HCT116 (cell line): ENCODE measurements at regions not wholly inside any gene's neighbourhood (a gene's known extent, or its start where the extent isn't known, plus 50 kb on each side); places are given as distances from the start of the nearest gene placed in this dataset.

Experiments
- ATAC-seq: fragments of 200-7000 bp; cut with Tn5 transposase; 2 replicates; pipeline ENCODE4 v1.9.1; 2020; ENCODE audit warnings: mild to moderate bottlenecking, moderate library complexity
- BruUV-seq: library from RNA; stranded (reverse); fragments of 400-500 nt; replicated peaks from 2 replicates; lab custom pipeline; 2021; lab: Mats Ljungman, UMichigan
- CTCF ChIA-PET: fragments of 300-600 bp; sonication (Branson Sonifier 250); formaldehyde crosslinking; loops from one replicate; lab custom pipeline; 2021; ENCODE audit warnings: antibody characterized with exemption; lab: Charles Lee
- POLR2A ChIA-PET: fragments of 300-600, 350-600 bp; sonication (Branson Sonifier 250); formaldehyde crosslinking; loops from one replicate; lab custom pipeline; 2021; ENCODE audit warnings: antibody characterized with exemption; lab: Charles Lee
- RAD21 ChIA-PET, 2 experiments: fragments of 300-600 bp; sonication (Branson Sonifier 250); formaldehyde crosslinking; loops; one replicate each; lab custom pipeline; 2023; ENCODE audit warnings: low total read pairs in 2 of 2; ENCODE audit not compliant: uncharacterized antibody in 2 of 2, unreplicated experiment in 2 of 2, low non-redundant PET in 1 of 2; lab: Charles Lee
- DNase-seq: peaks from one replicate; pipeline ENCODE4 v3.0.0-alpha.2; 2010; ENCODE audit warnings: low read depth, low spot score
- H2AFZ ChIP-seq: fragments of 200-600 bp; shearing (Covaris generic), sonication (generic); 2 replicates; pipeline ENCODE4 v1.6.1; 2017; ENCODE audit warnings: low read depth, mixed run types, mixed read lengths, antibody characterized with exemption, low read length; ENCODE audit not compliant: poor library complexity, severe bottlenecking
- H3K27ac ChIP-seq: 2 replicates; pipeline ENCODE4 v1.5.1; 2012; ENCODE audit warnings: low read depth, low read length
- H3K27me3 ChIP-seq: fragments of 200-600 bp; sonication (generic); 2 replicates; pipeline ENCODE4 v1.6.1; 2016; ENCODE audit warnings: mixed run types, low read length, mixed read lengths; ENCODE audit not compliant: insufficient read depth
- H3K36me3 ChIP-seq, 2 experiments: fragments of 200-500 bp in 1 of 2; fragments of 200-600 bp in 1 of 2; sonication (Bioruptor generic) in 1 of 2; sonication (generic) in 1 of 2; 2 replicates each; pipeline versions ENCODE4 v1.5.1 to v1.6.1; 2014 to 2016; ENCODE audit warnings: low read length in 2 of 2, inconsistent platforms in 1 of 2, mixed read lengths in 1 of 2, mixed run types in 1 of 2; ENCODE audit not compliant: insufficient read depth in 2 of 2, control insufficient read depth in 1 of 2
- H3K4me1 ChIP-seq, 2 experiments: fragments of 200-600 bp in 1 of 2; sonication (generic) in 1 of 2; 2 replicates each; pipeline versions ENCODE4 v1.5.1 to v1.6.1; 2012 to 2017; ENCODE audit warnings: low read length in 2 of 2, inconsistent platforms in 1 of 2, mild to moderate bottlenecking in 1 of 2, mixed read lengths in 1 of 2, mixed run types in 1 of 2, moderate library complexity in 1 of 2; ENCODE audit not compliant: insufficient read depth in 2 of 2, control insufficient read depth in 1 of 2
- H3K4me2 ChIP-seq: fragments of 200-600 bp; sonication (generic); 2 replicates; pipeline ENCODE4 v1.6.1; 2017; ENCODE audit warnings: mixed run types, low read length, mixed read lengths
- H3K4me3 ChIP-seq, 2 experiments: fragments of 200-600 bp in 1 of 2; sonication (generic) in 1 of 2; replicated peaks in 1 of 2; 2 replicates each; pipeline ENCODE4 v1.5.1; 2011 to 2016; ENCODE audit warnings: low read length in 2 of 2, control low read depth in 1 of 2, low read depth in 1 of 2, mild to moderate bottlenecking in 1 of 2, mixed read lengths in 1 of 2, mixed run types in 1 of 2
- H3K79me2 ChIP-seq: fragments of 200-600 bp; sonication (generic); 2 replicates; pipeline ENCODE4 v1.6.1; 2017; ENCODE audit warnings: mild to moderate bottlenecking, mixed run types, low read length, moderate library complexity, mixed read lengths; ENCODE audit not compliant: insufficient read depth
- H3K9ac ChIP-seq: fragments of 200-600 bp; sonication (generic); 2 replicates; pipeline ENCODE4 v1.6.1; 2016; ENCODE audit warnings: low read length, mixed read lengths
- H3K9me2 ChIP-seq: fragments of 200-600 bp; sonication (generic), shearing (Covaris generic); 2 replicates; pipeline ENCODE4 v1.6.1; 2017; ENCODE audit warnings: mixed run types, mild to moderate bottlenecking, moderate library complexity; ENCODE audit not compliant: insufficient read depth
- H3K9me3 ChIP-seq, 2 experiments: fragments of 200-500 bp in 1 of 2; fragments of 200-600 bp in 1 of 2; sonication (Bioruptor generic) in 1 of 2; sonication (generic) in 1 of 2; 2 replicates each; pipeline ENCODE4 v1.6.1; 2014 to 2017; ENCODE audit warnings: low read length in 2 of 2, mixed read lengths in 2 of 2, inconsistent platforms in 1 of 2, low read depth in 1 of 2, mild to moderate bottlenecking in 1 of 2, mixed run types in 1 of 2, moderate library complexity in 1 of 2; ENCODE audit not compliant: control insufficient read depth in 1 of 2, insufficient read depth in 1 of 2
- H4K20me1 ChIP-seq: fragments of 200-600 bp; sonication (generic), shearing (Covaris generic); 2 replicates; pipeline ENCODE4 v1.6.1; 2017; ENCODE audit warnings: mixed run types, mild to moderate bottlenecking, moderate library complexity; ENCODE audit not compliant: insufficient read depth
- CBX3 ChIP-seq: IDR thresholded peaks from 2 replicates; pipeline ENCODE4 v1.6.1; 2012; ENCODE audit warnings: low read depth
- EZH2 ChIP-seq: fragments of 200-600 bp; sonication (generic); IDR thresholded peaks from 2 replicates; pipeline ENCODE4 v1.6.1; 2017; ENCODE audit warnings: antibody characterized with exemption, mixed run types
- EZH2phosphoT487 ChIP-seq: fragments of 200-600 bp; IDR thresholded peaks from 2 replicates; pipeline ENCODE4 v1.6.1; 2018; ENCODE audit warnings: antibody characterized with exemption, borderline replicate concordance
- JUND ChIP-seq: IDR thresholded peaks from 2 replicates; pipeline ENCODE4 v1.6.1; 2012
- POLR2AphosphoS5 ChIP-seq: IDR thresholded peaks from 2 replicates; pipeline ENCODE4 v1.6.1; 2011; ENCODE audit warnings: mild to moderate bottlenecking, low read depth, low read length, moderate library complexity
- SIN3A ChIP-seq: IDR thresholded peaks from 2 replicates; pipeline ENCODE4 v1.6.1; 2012; ENCODE audit warnings: low read depth
- SP1 ChIP-seq: IDR thresholded peaks from 2 replicates; pipeline ENCODE4 v1.6.1; 2012; ENCODE audit warnings: low read depth
- TCF7L2 ChIP-seq: IDR thresholded peaks from 2 replicates; pipeline ENCODE4 v1.7.0; 2011; ENCODE audit warnings: borderline replicate concordance, inconsistent platforms; ENCODE audit not compliant: insufficient read depth, insufficient read length; ENCODE audit errors: extremely low read depth
- YY1 ChIP-seq: IDR thresholded peaks from 2 replicates; pipeline ENCODE4 v1.6.1; 2011; ENCODE audit warnings: low read length, low read depth, moderate library complexity, mild to moderate bottlenecking; ENCODE audit not compliant: insufficient replicate concordance; ENCODE audit errors: extremely low read depth
- ZFX ChIP-seq: fragments of 450-650 bp; IDR thresholded peaks from 2 replicates; pipeline ENCODE4 v1.6.1; 2017
- ZNF274 ChIP-seq: fragments of 200-500 bp; sonication (Bioruptor generic); IDR thresholded peaks from 2 replicates; pipeline ENCODE4 v1.6.1; 2014; ENCODE audit warnings: mild to moderate bottlenecking, low read depth, low read length, inconsistent platforms
- intact Hi-C: fragments of 100-400 bp; cut with micrococcal nuclease; formaldehyde crosslinking; loops from 2 replicates; pipeline ENCODE4 v1.10.0; 2022
- TF ChIP-seq, protein P1 (sequence below): IDR thresholded peaks from 2 replicates; pipeline ENCODE4 v1.6.1; 2011; ENCODE audit warnings: mild to moderate bottlenecking, low read length, moderate library complexity; ENCODE audit not compliant: insufficient replicate concordance; ENCODE audit errors: extremely low read depth
- TF ChIP-seq, protein P2 (sequence below): IDR thresholded peaks from 2 replicates; pipeline ENCODE4 v1.6.1; 2012; ENCODE audit warnings: low read depth
- TF ChIP-seq, protein P3 (sequence below): IDR thresholded peaks from 2 replicates; pipeline ENCODE4 v1.6.1; 2012

DNA sequence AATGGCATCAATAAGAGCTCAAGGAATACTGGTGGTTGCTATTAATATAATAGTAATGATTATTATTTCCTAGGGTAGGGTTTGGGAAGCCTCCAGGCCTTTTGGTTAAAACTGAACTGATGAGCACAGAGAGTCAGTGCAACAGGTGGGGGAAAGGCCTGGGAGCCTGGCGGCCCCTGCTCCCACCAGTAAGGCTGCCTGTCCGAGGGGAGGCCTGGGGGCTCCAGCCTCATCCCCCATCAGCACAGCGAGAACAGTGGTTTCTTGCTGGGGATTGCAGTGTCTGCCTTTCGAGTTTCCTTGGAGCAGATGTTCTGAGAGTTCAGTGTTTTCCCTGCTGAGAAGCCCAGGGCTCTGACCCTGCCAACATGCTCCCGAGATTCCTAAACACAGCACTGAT, 340.4 kb downstream of the CDH26 start:
- CTCF ChIA-PET: no interaction called here
- no peaks in the 10 kb centered on the region for H3K79me2 ChIP-seq
- no TSS peak for BruUV-seq
- POLR2A ChIA-PET: no interaction called here
- H3K27ac ChIP-seq: no peak overlapping the region
- no peak overlapping the region for H3K4me2 ChIP-seq
- no peak overlapping the region for H2AFZ ChIP-seq
- peaks cover 0 to 5% of the 10 kb centered on the region in 2 experiments; a peak in 1 of 4 replicates for H3K9me3 ChIP-seq
- DNase-seq: no peak
- H3K9ac ChIP-seq: no peak overlapping the region
- H3K4me1 ChIP-seq: no peaks in the 10 kb centered on the region
- RAD21 ChIA-PET: no interaction called here
- ATAC-seq: no peak
- H3K36me3 ChIP-seq: no peaks in the 10 kb centered on the region
- H3K4me3 ChIP-seq: no peak overlapping the region
- no peaks in the 10 kb centered on the region for H4K20me1 ChIP-seq
- H3K9me2 ChIP-seq: no peaks in the 10 kb centered on the region
- TF ChIP-seq ZFX (no peak), EZH2 (no peak)
- TF ChIP-seq, all 23 proteins: peak for 0
- no peaks in the 10 kb centered on the region for H3K27me3 ChIP-seq
- intact Hi-C loops: no loop called here

DNA sequence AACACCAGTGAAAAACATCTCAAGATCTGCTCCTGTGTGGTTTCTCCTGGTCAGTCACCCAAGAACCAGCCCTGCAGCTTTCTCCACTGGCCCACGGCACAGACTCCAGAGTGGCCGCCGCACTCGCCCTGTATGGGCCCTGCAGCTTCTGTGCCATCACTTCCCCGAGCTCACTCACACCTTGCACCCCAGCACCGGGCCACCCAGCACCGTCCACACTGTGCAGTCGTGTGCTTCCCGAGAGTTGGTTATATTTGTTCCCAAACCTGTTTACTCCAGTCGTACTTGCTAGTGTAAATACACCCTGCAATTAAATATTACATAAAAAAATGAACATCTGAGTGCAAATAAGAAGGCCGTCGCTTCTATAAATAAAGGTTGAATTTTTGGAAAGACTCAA, 341.7 kb downstream of the CDH26 start:
- BruUV-seq: no TSS peak
- Histone ChIP-seq H3K9me2 (no peaks in the 10 kb centered on the region), H3K4me2 (no peak overlapping the region), H4K20me1 (no peaks in the 10 kb centered on the region), H3K4me3 (no peak overlapping the region), H3K9me3 (peaks cover 0 to 4% of the 10 kb centered on the region in 2 experiments; a peak in 1 of 4 replicates), H3K9ac (no peak overlapping the region), H3K27me3 (no peaks in the 10 kb centered on the region), H2AFZ (no peak overlapping the region), H3K27ac (no peak overlapping the region), H3K4me1 (no peaks in the 10 kb centered on the region)
- CTCF ChIA-PET: no interaction called here
- DNase-seq (no peak), ATAC-seq (no peak)
- intact Hi-C loops: no loop called here
- TF ChIP-seq YY1 (no peak), SIN3A (no peak), POLR2AphosphoS5 (no peak), ZFX (no peak), SP1 (no peak), EZH2phosphoT487 (no peak), TCF7L2 (no peak), EZH2 (no peak), CBX3 (no peak), ZNF274 (no peak), JUND (no peak)
- TF ChIP-seq, protein P1, sequence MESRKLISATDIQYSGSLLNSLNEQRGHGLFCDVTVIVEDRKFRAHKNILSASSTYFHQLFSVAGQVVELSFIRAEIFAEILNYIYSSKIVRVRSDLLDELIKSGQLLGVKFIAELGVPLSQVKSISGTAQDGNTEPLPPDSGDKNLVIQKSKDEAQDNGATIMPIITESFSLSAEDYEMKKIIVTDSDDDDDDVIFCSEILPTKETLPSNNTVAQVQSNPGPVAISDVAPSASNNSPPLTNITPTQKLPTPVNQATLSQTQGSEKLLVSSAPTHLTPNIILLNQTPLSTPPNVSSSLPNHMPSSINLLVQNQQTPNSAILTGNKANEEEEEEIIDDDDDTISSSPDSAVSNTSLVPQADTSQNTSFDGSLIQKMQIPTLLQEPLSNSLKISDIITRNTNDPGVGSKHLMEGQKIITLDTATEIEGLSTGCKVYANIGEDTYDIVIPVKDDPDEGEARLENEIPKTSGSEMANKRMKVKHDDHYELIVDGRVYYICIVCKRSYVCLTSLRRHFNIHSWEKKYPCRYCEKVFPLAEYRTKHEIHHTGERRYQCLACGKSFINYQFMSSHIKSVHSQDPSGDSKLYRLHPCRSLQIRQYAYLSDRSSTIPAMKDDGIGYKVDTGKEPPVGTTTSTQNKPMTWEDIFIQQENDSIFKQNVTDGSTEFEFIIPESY: no peak
- TF ChIP-seq, protein P2, sequence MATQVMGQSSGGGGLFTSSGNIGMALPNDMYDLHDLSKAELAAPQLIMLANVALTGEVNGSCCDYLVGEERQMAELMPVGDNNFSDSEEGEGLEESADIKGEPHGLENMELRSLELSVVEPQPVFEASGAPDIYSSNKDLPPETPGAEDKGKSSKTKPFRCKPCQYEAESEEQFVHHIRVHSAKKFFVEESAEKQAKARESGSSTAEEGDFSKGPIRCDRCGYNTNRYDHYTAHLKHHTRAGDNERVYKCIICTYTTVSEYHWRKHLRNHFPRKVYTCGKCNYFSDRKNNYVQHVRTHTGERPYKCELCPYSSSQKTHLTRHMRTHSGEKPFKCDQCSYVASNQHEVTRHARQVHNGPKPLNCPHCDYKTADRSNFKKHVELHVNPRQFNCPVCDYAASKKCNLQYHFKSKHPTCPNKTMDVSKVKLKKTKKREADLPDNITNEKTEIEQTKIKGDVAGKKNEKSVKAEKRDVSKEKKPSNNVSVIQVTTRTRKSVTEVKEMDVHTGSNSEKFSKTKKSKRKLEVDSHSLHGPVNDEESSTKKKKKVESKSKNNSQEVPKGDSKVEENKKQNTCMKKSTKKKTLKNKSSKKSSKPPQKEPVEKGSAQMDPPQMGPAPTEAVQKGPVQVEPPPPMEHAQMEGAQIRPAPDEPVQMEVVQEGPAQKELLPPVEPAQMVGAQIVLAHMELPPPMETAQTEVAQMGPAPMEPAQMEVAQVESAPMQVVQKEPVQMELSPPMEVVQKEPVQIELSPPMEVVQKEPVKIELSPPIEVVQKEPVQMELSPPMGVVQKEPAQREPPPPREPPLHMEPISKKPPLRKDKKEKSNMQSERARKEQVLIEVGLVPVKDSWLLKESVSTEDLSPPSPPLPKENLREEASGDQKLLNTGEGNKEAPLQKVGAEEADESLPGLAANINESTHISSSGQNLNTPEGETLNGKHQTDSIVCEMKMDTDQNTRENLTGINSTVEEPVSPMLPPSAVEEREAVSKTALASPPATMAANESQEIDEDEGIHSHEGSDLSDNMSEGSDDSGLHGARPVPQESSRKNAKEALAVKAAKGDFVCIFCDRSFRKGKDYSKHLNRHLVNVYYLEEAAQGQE: no peak
- TF ChIP-seq, protein P3, sequence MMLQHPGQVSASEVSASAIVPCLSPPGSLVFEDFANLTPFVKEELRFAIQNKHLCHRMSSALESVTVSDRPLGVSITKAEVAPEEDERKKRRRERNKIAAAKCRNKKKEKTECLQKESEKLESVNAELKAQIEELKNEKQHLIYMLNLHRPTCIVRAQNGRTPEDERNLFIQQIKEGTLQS: no peak
- TF ChIP-seq, all 23 proteins: peak for 0
- POLR2A ChIA-PET: no interaction called here
- Histone ChIP-seq H3K79me2 (no peaks in the 10 kb centered on the region), H3K36me3 (no peaks in the 10 kb centered on the region)
- RAD21 ChIA-PET: no interaction called here
